ENCODE measurements at regions not wholly inside any gene's neighbourhood (a gene's known extent, or its start where the extent isn't known, plus 50 kb on each side); places are given as distances from the start of the nearest gene placed in this dataset.

- no peak for DNase-seq
- Histone ChIP-seq H3K27me3 (replicated peaks) (no peaks in the 10 kb centered on the region), H3K4me3 (ENCODE audit: low read depth, low read length) (no peak overlapping the region), H3K27ac (no peak overlapping the region), H3K36me3 (replicated peaks) (no peaks in the 10 kb centered on the region)
- no peak for TF ChIP-seq CTCF (IDR thresholded peaks at IDR 0.05; ENCODE audit: low read depth, low read length, missing control alignments)
- in situ Hi-C loops (cut with HindIII; ENCODE audit: low pct_ligation_motif_present, low sequenced_read_pairs), result no loop called here
Observed at GRCh38 chr1:185412385-185413087, 95.5 kb upstream of the IVNS1ABP start.

GRCh38 chr1:185409763-185410528 is 92.9 kb upstream of the IVNS1ABP start:
- DNase-seq, result no peak
- TF ChIP-seq CTCF (IDR thresholded peaks at IDR 0.05; ENCODE audit: low read depth, low read length, missing control alignments), result no peak
- Histone ChIP-seq H3K27me3 (replicated peaks) (no peaks in the 10 kb centered on the region), H3K4me3 (ENCODE audit: low read depth, low read length) (no peak overlapping the region), H3K36me3 (replicated peaks) (no peaks in the 10 kb centered on the region), H3K27ac (no peak overlapping the region)
- in situ Hi-C loops (cut with HindIII; ENCODE audit: low pct_ligation_motif_present, low sequenced_read_pairs), result no loop called here

DNA sequence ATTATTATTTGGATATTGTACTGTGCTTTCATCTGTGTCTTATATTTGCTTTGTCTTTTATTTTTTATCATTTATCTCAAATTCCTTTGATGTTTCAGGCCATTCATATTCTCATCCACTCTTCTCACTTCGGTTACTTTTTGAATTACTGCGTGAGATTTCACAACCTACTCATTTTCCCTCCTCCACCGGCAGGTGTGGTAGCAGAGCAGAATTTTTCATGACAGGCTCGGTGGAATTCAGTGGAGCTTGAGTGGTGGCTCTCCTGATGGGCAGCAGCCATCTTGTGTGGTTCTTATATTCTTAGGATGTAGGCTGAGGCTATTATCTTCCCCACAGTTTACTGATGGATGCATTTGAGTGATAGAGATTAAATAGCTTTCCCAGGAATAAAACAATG is 92.3 kb upstream of the IVNS1ABP start:
- no peak for DNase-seq
- TF ChIP-seq CTCF (IDR thresholded peaks at IDR 0.05; ENCODE audit: low read depth, low read length, missing control alignments), result no peak
- in situ Hi-C loops (cut with HindIII; ENCODE audit: low pct_ligation_motif_present, low sequenced_read_pairs), result no loop called here
- no peak overlapping the region for H3K4me3 ChIP-seq (ENCODE audit: low read depth, low read length)
- no peak overlapping the region for H3K27ac ChIP-seq
- no peaks in the 10 kb centered on the region for H3K36me3 ChIP-seq (replicated peaks)
- H3K27me3 ChIP-seq (replicated peaks), result no peaks in the 10 kb centered on the region

DNA sequence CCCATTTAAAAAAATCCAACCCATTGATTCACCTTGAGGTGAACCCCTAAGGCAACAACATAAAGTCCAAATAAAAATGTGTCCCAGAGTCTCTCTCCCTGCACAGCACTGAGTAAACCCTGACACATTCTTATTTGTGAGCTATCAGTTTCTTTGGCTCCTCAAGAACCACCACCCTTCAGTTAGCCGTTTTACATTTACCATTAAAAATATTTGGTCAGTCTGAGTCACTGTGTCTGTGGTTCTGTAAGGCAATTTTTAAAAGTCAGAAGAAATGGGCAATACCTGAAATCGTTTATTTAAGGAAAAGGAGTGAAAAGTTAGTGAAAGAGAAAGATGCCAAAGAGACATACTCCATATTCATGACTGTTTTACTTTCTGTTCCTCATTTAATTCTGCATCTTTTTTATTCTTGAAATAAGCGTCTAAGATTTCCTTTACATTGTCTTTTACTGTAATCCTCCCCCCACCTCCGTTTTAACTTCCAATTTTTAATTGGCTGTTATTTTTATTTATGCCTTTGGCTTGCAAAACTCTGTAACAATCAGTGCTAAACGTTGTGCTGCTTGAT is 91.7 kb upstream of the IVNS1ABP start:
- H3K27me3 ChIP-seq (replicated peaks), result no peaks in the 10 kb centered on the region
- H3K4me3 ChIP-seq (ENCODE audit: low read depth, low read length), result no peak overlapping the region
- in situ Hi-C loops (cut with HindIII; ENCODE audit: low pct_ligation_motif_present, low sequenced_read_pairs), result no loop called here
- no peaks in the 10 kb centered on the region for H3K36me3 ChIP-seq (replicated peaks)
- no peak overlapping the region for H3K27ac ChIP-seq
- TF ChIP-seq CTCF (IDR thresholded peaks at IDR 0.05; ENCODE audit: low read depth, low read length, missing control alignments), result no peak
- no peak for DNase-seq

GRCh38 chr1:185406691-185407009 is 89.6 kb upstream of the IVNS1ABP start:
- Histone ChIP-seq H3K27ac (no peak overlapping the region), H3K27me3 (replicated peaks) (no peaks in the 10 kb centered on the region), H3K4me3 (ENCODE audit: low read depth, low read length) (no peak overlapping the region), H3K36me3 (replicated peaks) (no peaks in the 10 kb centered on the region)
- in situ Hi-C loops (cut with HindIII; ENCODE audit: low pct_ligation_motif_present, low sequenced_read_pairs), result no loop called here
- no peak for TF ChIP-seq CTCF (IDR thresholded peaks at IDR 0.05; ENCODE audit: low read depth, low read length, missing control alignments)
- DNase-seq, result no peak
